ENCODE measurements at regions not wholly inside any gene's neighbourhood (a gene's known extent, or its start where the extent isn't known, plus 50 kb on each side); places are given as distances from the start of the nearest gene placed in this dataset.
A peak's percentile ranks its signal among the peaks of the same experiment; 100 is the strongest.

- no peak overlapping the region for H3K27ac Mint-ChIP-seq
- TF ChIP-seq, protein P1, sequence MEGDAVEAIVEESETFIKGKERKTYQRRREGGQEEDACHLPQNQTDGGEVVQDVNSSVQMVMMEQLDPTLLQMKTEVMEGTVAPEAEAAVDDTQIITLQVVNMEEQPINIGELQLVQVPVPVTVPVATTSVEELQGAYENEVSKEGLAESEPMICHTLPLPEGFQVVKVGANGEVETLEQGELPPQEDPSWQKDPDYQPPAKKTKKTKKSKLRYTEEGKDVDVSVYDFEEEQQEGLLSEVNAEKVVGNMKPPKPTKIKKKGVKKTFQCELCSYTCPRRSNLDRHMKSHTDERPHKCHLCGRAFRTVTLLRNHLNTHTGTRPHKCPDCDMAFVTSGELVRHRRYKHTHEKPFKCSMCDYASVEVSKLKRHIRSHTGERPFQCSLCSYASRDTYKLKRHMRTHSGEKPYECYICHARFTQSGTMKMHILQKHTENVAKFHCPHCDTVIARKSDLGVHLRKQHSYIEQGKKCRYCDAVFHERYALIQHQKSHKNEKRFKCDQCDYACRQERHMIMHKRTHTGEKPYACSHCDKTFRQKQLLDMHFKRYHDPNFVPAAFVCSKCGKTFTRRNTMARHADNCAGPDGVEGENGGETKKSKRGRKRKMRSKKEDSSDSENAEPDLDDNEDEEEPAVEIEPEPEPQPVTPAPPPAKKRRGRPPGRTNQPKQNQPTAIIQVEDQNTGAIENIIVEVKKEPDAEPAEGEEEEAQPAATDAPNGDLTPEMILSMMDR (IDR thresholded peaks at IDR 0.05) = no peak
- no peak overlapping the region for H3K4me3 ChIP-seq (ENCODE audit: low read length)
- no peaks in the 10 kb centered on the region for H3K27me3 ChIP-seq (ENCODE audit: control insufficient read depth, insufficient read depth, low read length)
- H3K4me1 ChIP-seq (ENCODE audit: control insufficient read depth, insufficient read depth, low read length) = no peaks in the 10 kb centered on the region
- H3K27ac ChIP-seq (ENCODE audit: low read length) = no peak overlapping the region
- no peak overlapping the region for H3K4me3 Mint-ChIP-seq
- H3K36me3 Mint-ChIP-seq = no peaks in the 10 kb centered on the region
- peak in 1 of 3 donors; percentile 58 for ATAC-seq
- intact Hi-C loops (cut with micrococcal nuclease) = no loop called here
- no peaks in the 10 kb centered on the region for H3K36me3 ChIP-seq (ENCODE audit: control insufficient read depth, insufficient read depth, low read length)
- H3K27me3 Mint-ChIP-seq (ENCODE audit: low read depth in 2 of 2) = no peaks in the 10 kb centered on the region
- H3K9me3 Mint-ChIP-seq = no peaks in the 10 kb centered on the region
- WGBS (ENCODE audit: insufficient coverage) = 87% methylated on average over 8 of the region's 9 CpGs
- peaks cover 0 to 9% of the 10 kb centered on the region in 2 donors for H3K4me1 Mint-ChIP-seq
- DNase-seq = no peak
- H3K9me3 ChIP-seq (ENCODE audit: control insufficient read depth, insufficient read depth, low read length) = no peaks in the 10 kb centered on the region
Observed at GRCh38 chr13:67416047-67416925, 186.2 kb upstream of the PCDH9 start.

DNA sequence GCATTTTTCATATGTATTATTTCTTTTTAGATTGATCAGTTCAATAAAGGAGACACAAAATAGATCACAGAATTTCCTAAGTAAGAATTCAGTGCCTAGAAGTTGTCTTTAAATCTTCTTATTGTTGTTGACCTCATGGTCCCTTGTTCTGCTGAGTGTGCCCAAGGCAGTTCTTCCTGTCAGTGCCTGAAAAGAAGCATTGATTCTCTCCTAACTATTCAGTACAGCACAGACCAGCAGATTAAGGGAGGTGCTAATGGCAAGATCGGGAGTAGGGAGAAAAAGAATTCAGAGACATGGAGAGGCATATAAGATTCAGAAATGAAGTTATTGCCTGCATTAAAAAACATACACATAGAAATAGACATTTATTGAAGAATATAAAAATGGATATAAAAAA lies 180.5 kb upstream of the PCDH9 start:
- H3K4me3 ChIP-seq (ENCODE audit: low read length) = no peak overlapping the region
- no peak for DNase-seq
- no peak for ATAC-seq
- H3K27me3 ChIP-seq (ENCODE audit: control insufficient read depth, insufficient read depth, low read length) = no peaks in the 10 kb centered on the region
- WGBS (ENCODE audit: insufficient coverage) = no CpG with 5 or more reads among the region's 1 CpG
- H3K36me3 Mint-ChIP-seq = no peaks in the 10 kb centered on the region
- intact Hi-C loops (cut with micrococcal nuclease) = no loop called here
- no peaks in the 10 kb centered on the region for H3K9me3 ChIP-seq (ENCODE audit: control insufficient read depth, insufficient read depth, low read length)
- TF ChIP-seq, protein P1 (IDR thresholded peaks at IDR 0.05) = no peak
- H3K36me3 ChIP-seq (ENCODE audit: control insufficient read depth, insufficient read depth, low read length) = no peaks in the 10 kb centered on the region
- H3K27ac Mint-ChIP-seq = peak overlapping the region; percentile 47 to 51
- no peak overlapping the region for H3K27ac ChIP-seq (ENCODE audit: low read length)
- H3K4me1 Mint-ChIP-seq = peaks cover 24 to 26% of the 10 kb centered on the region in 2 donors
- no peaks in the 10 kb centered on the region for H3K9me3 Mint-ChIP-seq
- no peaks in the 10 kb centered on the region for H3K27me3 Mint-ChIP-seq (ENCODE audit: low read depth in 2 of 2)
- no peak overlapping the region for H3K4me3 Mint-ChIP-seq
- H3K4me1 ChIP-seq (ENCODE audit: control insufficient read depth, insufficient read depth, low read length) = peaks cover 4% of the 10 kb centered on the region

- Histone ChIP-seq H3K36me3 (ENCODE audit: control insufficient read depth, insufficient read depth, low read length) (no peaks in the 10 kb centered on the region), H3K4me1 (ENCODE audit: control insufficient read depth, insufficient read depth, low read length) (peaks cover 4% of the 10 kb centered on the region), H3K27ac (ENCODE audit: low read length) (peak overlapping the region; percentile 47), H3K27me3 (ENCODE audit: control insufficient read depth, insufficient read depth, low read length) (no peaks in the 10 kb centered on the region), H3K9me3 (ENCODE audit: control insufficient read depth, insufficient read depth, low read length) (no peaks in the 10 kb centered on the region), H3K4me3 (ENCODE audit: low read length) (no peak overlapping the region)
- Mint-ChIP-seq H3K9me3 (no peaks in the 10 kb centered on the region), H3K27me3 (ENCODE audit: low read depth in 2 of 2) (no peaks in the 10 kb centered on the region), H3K4me1 (peaks cover 24 to 25% of the 10 kb centered on the region in 2 donors), H3K36me3 (no peaks in the 10 kb centered on the region), H3K4me3 (peak overlapping the region; percentile 55), H3K27ac (peak overlapping the region; percentile 43 to 71)
- ATAC-seq (peak; percentile 86 to 98 (median 94)), DNase-seq (peak; percentile 7 to 37)
- WGBS (ENCODE audit: insufficient coverage) = no CpG with 5 or more reads among the region's 1 CpG
- intact Hi-C loops (cut with micrococcal nuclease) = no loop called here
- TF ChIP-seq, protein P1 (IDR thresholded peaks at IDR 0.05) = no peak
Observed at GRCh38 chr13:67408798-67409197, 178.7 kb upstream of the PCDH9 start.

All from natural killer cell (primary cell).